ENCODE measurements at regions not wholly inside any gene's neighbourhood (a gene's known extent, or its start where the extent isn't known, plus 50 kb on each side); places are given as distances from the start of the nearest gene placed in this dataset.

- TF ChIP-seq CTCF (IDR thresholded peaks at IDR 0.05; ENCODE audit: low read length) (no peak), EZH2phosphoT487 (IDR thresholded peaks at IDR 0.05; ENCODE audit: low read length) (no peak), EZH2 (optimal IDR thresholded peaks at IDR 0.05; ENCODE audit: low read depth, low read length) (no peak)
Measured at GRCh38 chr4:110676241-110676640, 53.4 kb upstream of the PITX2 start.

Data from MM.1S (cell line).